GM23338 (cell line): ENCODE measurements at regions not wholly inside any gene's neighbourhood (a gene's known extent, or its start where the extent isn't known, plus 50 kb on each side); places are given as distances from the start of the nearest gene placed in this dataset.

ENCODE experiments used
- ATAC-seq: fragments of 200-7000 bp; cut with Tn5 transposase; 3 replicates; pipeline ENCODE4 v1.9.1; 2020
- DNase-seq: peaks from one replicate; pipeline ENCODE4 v3.0.0-alpha.2; 2015; ENCODE audit warnings: low spot score
- H2AFZ ChIP-seq: fragments of 200-600 bp; sonication (generic); 2 replicates; pipeline ENCODE4 v1.8.0; 2016; ENCODE audit warnings: antibody characterized with exemption, mild to moderate bottlenecking, moderate library complexity
- H3F3A ChIP-seq: fragments of 200-600 bp; sonication (generic); replicated peaks from 2 replicates; pipeline ENCODE4 v1.8.0; 2017; ENCODE audit warnings: antibody characterized with exemption, mixed run types, low read depth
- H3K27ac ChIP-seq: fragments of 200-600 bp; sonication (generic); 2 replicates; pipeline ENCODE4 v1.6.1; 2016; ENCODE audit warnings: low read depth
- H3K27me3 ChIP-seq: fragments of 200-600 bp; sonication (generic); 2 replicates; pipeline ENCODE4 v1.8.0; 2016; ENCODE audit warnings: mild to moderate bottlenecking, mixed run types, moderate library complexity; ENCODE audit not compliant: insufficient read depth
- H3K36me3 ChIP-seq: fragments of 200-600 bp; sonication (generic); 2 replicates; pipeline ENCODE4 v1.8.0; 2016; ENCODE audit warnings: mild to moderate bottlenecking; ENCODE audit not compliant: insufficient read depth
- H3K4me1 ChIP-seq: fragments of 200-600 bp; sonication (generic); 2 replicates; pipeline ENCODE4 v1.8.0; 2016; ENCODE audit warnings: mild to moderate bottlenecking, moderate library complexity; ENCODE audit not compliant: insufficient read depth
- H3K4me2 ChIP-seq: fragments of 200-600 bp; sonication (generic); 2 replicates; pipeline ENCODE4 v1.7.1; 2017; ENCODE audit warnings: mixed run types
- H3K4me3 ChIP-seq: fragments of 200-600 bp; sonication (generic); 2 replicates; pipeline ENCODE4 v1.6.1; 2016; ENCODE audit warnings: mixed run types
- H3K79me2 ChIP-seq: fragments of 200-600 bp; sonication (generic); replicated peaks from 2 replicates; pipeline ENCODE4 v1.8.0; 2017; ENCODE audit warnings: mild to moderate bottlenecking; ENCODE audit not compliant: insufficient read depth
- H3K9me2 ChIP-seq: fragments of 200-600 bp; sonication (generic); 2 replicates; pipeline ENCODE4 v1.8.0; 2017; ENCODE audit not compliant: insufficient read depth
- H4K20me1 ChIP-seq: fragments of 200-600 bp; sonication (generic); replicated peaks from 2 replicates; pipeline ENCODE4 v1.8.0; 2017; ENCODE audit warnings: mild to moderate bottlenecking; ENCODE audit not compliant: insufficient read depth
- H3K27ac Mint-ChIP-seq: 2 replicates; pipeline ENCODE4 v1.8.0; 2020; ENCODE audit warnings: inconsistent platforms, mild to moderate bottlenecking, moderate library complexity, mixed read lengths
- H3K27me3 Mint-ChIP-seq: 3 replicates; pipeline ENCODE4 v1.8.0; 2022; ENCODE audit warnings: low read depth, mild to moderate bottlenecking, moderate library complexity, mixed read lengths, inconsistent platforms; ENCODE audit not compliant: insufficient read depth, poor library complexity
- H3K36me3 Mint-ChIP-seq: 3 replicates; pipeline ENCODE4 v1.8.0; 2021; ENCODE audit warnings: low read depth, mild to moderate bottlenecking, inconsistent platforms, moderate library complexity, mixed read lengths
- H3K4me1 Mint-ChIP-seq: 3 replicates; pipeline ENCODE4 v1.8.0; 2020; ENCODE audit warnings: mild to moderate bottlenecking, inconsistent platforms, mixed read lengths
- H3K4me3 Mint-ChIP-seq: 3 replicates; pipeline ENCODE4 v1.8.0; 2021; ENCODE audit warnings: moderate library complexity, mild to moderate bottlenecking, inconsistent platforms, mixed read lengths
- H3K9me3 Mint-ChIP-seq: 3 replicates; pipeline ENCODE4 v1.8.0; 2020; ENCODE audit warnings: moderate library complexity, mild to moderate bottlenecking, inconsistent platforms, mixed read lengths
- CREB1 ChIP-seq: fragments of 250-450 bp; sonication (Bioruptor Pico); IDR thresholded peaks from 2 replicates; pipeline ENCODE4 v1.5.0; 2020; ENCODE audit warnings: low read depth, mild to moderate bottlenecking, moderate library complexity
- EZH2phosphoT487 ChIP-seq: fragments of 200-600 bp; sonication (generic); IDR thresholded peaks from one replicate; pipeline ENCODE4 v1.8.1; 2018; ENCODE audit warnings: antibody characterized with exemption; ENCODE audit not compliant: unreplicated experiment
- JUNB ChIP-seq: IDR thresholded peaks from one replicate; pipeline ENCODE4 v1.6.1; 2016; ENCODE audit warnings: antibody characterized with exemption; ENCODE audit not compliant: unreplicated experiment
- NANOG ChIP-seq: IDR thresholded peaks from 2 replicates; pipeline ENCODE4 v1.6.1; 2016; ENCODE audit warnings: antibody characterized with exemption, borderline replicate concordance
- STAT1 ChIP-seq: IDR thresholded peaks from one replicate; pipeline ENCODE4 v1.6.1; 2016; ENCODE audit warnings: antibody characterized with exemption; ENCODE audit not compliant: unreplicated experiment
- TF ChIP-seq, protein P1 (sequence below): fragments of 250-450 bp; sonication (Bioruptor Pico); IDR thresholded peaks from 2 replicates; pipeline ENCODE4 v1.5.0; 2020; ENCODE audit warnings: mild to moderate bottlenecking, moderate library complexity
- TF ChIP-seq, protein P2 (sequence below): IDR thresholded peaks from one replicate; pipeline ENCODE4 v1.6.1; 2018; ENCODE audit warnings: antibody characterized with exemption; ENCODE audit not compliant: unreplicated experiment

DNA sequence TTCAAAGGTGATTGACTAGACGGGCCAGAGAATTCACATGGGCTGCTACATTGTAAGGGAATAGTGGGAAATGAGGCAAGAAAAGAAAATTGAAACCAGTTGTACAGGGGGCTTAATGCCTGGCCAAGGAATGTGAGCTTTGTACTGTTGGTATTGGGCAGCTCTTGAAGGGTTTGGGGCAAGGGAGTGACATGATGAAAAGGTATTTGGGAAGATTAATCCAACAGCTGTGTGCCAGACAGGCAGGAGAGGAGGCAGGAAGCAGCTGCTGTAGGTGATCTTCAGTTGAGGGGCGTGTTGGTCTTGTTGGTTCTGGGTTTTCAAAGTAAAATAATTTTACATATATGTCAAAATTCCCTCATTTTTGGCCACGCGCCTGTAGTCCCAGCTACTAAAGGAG, 384.5 kb upstream of the TENM3 start (continued):
- TF ChIP-seq, protein P1, sequence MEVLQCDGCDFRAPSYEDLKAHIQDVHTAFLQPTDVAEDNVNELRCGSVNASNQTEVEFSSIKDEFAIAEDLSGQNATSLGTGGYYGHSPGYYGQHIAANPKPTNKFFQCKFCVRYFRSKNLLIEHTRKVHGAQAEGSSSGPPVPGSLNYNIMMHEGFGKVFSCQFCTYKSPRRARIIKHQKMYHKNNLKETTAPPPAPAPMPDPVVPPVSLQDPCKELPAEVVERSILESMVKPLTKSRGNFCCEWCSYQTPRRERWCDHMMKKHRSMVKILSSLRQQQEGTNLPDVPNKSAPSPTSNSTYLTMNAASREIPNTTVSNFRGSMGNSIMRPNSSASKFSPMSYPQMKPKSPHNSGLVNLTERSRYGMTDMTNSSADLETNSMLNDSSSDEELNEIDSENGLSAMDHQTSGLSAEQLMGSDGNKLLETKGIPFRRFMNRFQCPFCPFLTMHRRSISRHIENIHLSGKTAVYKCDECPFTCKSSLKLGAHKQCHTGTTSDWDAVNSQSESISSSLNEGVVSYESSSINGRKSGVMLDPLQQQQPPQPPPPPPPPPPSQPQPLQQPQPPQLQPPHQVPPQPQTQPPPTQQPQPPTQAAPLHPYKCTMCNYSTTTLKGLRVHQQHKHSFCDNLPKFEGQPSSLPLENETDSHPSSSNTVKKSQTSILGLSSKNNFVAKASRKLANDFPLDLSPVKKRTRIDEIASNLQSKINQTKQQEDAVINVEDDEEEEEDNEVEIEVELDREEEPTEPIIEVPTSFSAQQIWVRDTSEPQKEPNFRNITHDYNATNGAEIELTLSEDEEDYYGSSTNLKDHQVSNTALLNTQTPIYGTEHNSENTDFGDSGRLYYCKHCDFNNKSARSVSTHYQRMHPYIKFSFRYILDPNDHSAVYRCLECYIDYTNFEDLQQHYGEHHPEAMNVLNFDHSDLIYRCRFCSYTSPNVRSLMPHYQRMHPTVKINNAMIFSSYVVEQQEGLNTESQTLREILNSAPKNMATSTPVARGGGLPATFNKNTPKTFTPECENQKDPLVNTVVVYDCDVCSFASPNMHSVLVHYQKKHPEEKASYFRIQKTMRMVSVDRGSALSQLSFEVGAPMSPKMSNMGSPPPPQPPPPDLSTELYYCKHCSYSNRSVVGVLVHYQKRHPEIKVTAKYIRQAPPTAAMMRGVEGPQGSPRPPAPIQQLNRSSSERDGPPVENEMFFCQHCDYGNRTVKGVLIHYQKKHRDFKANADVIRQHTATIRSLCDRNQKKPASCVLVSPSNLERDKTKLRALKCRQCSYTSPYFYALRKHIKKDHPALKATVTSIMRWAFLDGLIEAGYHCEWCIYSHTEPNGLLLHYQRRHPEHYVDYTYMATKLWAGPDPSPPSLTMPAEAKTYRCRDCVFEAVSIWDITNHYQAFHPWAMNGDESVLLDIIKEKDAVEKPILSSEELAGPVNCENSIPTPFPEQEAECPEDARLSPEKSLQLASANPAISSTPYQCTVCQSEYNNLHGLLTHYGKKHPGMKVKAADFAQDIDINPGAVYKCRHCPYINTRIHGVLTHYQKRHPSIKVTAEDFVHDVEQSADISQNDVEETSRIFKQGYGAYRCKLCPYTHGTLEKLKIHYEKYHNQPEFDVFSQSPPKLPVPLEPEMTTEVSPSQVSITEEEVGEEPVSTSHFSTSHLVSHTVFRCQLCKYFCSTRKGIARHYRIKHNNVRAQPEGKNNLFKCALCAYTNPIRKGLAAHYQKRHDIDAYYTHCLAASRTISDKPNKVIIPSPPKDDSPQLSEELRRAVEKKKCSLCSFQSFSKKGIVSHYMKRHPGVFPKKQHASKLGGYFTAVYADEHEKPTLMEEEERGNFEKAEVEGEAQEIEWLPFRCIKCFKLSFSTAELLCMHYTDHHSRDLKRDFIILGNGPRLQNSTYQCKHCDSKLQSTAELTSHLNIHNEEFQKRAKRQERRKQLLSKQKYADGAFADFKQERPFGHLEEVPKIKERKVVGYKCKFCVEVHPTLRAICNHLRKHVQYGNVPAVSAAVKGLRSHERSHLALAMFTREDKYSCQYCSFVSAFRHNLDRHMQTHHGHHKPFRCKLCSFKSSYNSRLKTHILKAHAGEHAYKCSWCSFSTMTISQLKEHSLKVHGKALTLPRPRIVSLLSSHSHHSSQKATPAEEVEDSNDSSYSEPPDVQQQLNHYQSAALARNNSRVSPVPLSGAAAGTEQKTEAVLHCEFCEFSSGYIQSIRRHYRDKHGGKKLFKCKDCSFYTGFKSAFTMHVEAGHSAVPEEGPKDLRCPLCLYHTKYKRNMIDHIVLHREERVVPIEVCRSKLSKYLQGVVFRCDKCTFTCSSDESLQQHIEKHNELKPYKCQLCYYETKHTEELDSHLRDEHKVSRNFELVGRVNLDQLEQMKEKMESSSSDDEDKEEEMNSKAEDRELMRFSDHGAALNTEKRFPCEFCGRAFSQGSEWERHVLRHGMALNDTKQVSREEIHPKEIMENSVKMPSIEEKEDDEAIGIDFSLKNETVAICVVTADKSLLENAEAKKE (CRISPR knock-in tag): no peak
- TF ChIP-seq EZH2phosphoT487 (no peak), STAT1 (no peak), NANOG (no peak)

DNA sequence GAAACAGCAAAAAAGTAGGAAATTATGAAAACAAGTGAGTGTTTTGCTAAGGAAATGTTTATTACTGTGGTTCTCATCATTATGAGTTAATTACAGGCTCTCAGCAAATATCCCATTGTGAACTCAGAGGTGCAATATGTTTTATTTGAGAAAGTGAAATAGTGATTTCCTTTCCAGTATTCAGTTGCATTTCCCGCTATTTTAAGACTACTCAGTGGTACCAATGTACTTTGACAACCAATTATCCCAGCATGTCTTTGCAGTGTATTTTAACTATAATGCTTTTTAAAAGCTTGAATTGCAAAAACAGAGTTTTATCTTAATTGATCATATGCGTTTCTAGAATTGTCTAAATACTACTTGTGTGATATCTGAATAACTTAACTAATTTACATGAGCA, 383.8 kb upstream of the TENM3 start:
- Mint-ChIP-seq H3K27ac (no peak overlapping the region), H3K9me3 (no peaks in the 10 kb centered on the region), H3K27me3 (no peaks in the 10 kb centered on the region), H3K4me1 (no peaks in the 10 kb centered on the region), H3K36me3 (no peaks in the 10 kb centered on the region), H3K4me3 (no peak overlapping the region)
- no peaks in the 10 kb centered on the region for H3F3A ChIP-seq
- no peak for ATAC-seq
- H3K36me3 ChIP-seq: no peaks in the 10 kb centered on the region
- H3K27me3 ChIP-seq: no peaks in the 10 kb centered on the region
- H3K4me3 ChIP-seq: no peak overlapping the region
- H3K27ac ChIP-seq: no peak overlapping the region
- no peak for DNase-seq
- no peaks in the 10 kb centered on the region for H3K79me2 ChIP-seq
- H3K9me2 ChIP-seq: no peaks in the 10 kb centered on the region
- no peak overlapping the region for H2AFZ ChIP-seq
- no peak overlapping the region for H3K4me2 ChIP-seq
- no peaks in the 10 kb centered on the region for H3K4me1 ChIP-seq
- H4K20me1 ChIP-seq: no peaks in the 10 kb centered on the region
- TF ChIP-seq, protein P1 (CRISPR knock-in tag): no peak
- TF ChIP-seq JUNB (no peak), CREB1 (CRISPR knock-in tag) (no peak), NANOG (no peak)
- TF ChIP-seq, protein P2, sequence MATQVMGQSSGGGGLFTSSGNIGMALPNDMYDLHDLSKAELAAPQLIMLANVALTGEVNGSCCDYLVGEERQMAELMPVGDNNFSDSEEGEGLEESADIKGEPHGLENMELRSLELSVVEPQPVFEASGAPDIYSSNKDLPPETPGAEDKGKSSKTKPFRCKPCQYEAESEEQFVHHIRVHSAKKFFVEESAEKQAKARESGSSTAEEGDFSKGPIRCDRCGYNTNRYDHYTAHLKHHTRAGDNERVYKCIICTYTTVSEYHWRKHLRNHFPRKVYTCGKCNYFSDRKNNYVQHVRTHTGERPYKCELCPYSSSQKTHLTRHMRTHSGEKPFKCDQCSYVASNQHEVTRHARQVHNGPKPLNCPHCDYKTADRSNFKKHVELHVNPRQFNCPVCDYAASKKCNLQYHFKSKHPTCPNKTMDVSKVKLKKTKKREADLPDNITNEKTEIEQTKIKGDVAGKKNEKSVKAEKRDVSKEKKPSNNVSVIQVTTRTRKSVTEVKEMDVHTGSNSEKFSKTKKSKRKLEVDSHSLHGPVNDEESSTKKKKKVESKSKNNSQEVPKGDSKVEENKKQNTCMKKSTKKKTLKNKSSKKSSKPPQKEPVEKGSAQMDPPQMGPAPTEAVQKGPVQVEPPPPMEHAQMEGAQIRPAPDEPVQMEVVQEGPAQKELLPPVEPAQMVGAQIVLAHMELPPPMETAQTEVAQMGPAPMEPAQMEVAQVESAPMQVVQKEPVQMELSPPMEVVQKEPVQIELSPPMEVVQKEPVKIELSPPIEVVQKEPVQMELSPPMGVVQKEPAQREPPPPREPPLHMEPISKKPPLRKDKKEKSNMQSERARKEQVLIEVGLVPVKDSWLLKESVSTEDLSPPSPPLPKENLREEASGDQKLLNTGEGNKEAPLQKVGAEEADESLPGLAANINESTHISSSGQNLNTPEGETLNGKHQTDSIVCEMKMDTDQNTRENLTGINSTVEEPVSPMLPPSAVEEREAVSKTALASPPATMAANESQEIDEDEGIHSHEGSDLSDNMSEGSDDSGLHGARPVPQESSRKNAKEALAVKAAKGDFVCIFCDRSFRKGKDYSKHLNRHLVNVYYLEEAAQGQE: no peak
